NT2/D1 (cell line): ENCODE measurements at regions not wholly inside any gene's neighbourhood (a gene's known extent, or its start where the extent isn't known, plus 50 kb on each side); places are given as distances from the start of the nearest gene placed in this dataset.

Experiments used
- DNase-seq: peaks from one replicate; pipeline ENCODE4 v3.0.0-alpha.2; 2011; ENCODE audit warnings: low read depth, low spot score
- H3K27me3 ChIP-seq: 2 replicates; pipeline ENCODE4 v1.6.0; 2011; ENCODE audit warnings: mild to moderate bottlenecking; ENCODE audit not compliant: insufficient read length, insufficient read depth
- H3K36me3 ChIP-seq: 2 replicates; pipeline ENCODE4 v1.6.1; 2011; ENCODE audit warnings: mild to moderate bottlenecking, low read length, mixed read lengths; ENCODE audit not compliant: insufficient read depth, insufficient read length
- H3K4me1 ChIP-seq: 2 replicates; pipeline ENCODE4 v1.5.1; 2011; ENCODE audit not compliant: insufficient read depth, insufficient read length
- H3K4me3 ChIP-seq: 2 replicates; pipeline ENCODE4 v1.5.1; 2011; ENCODE audit warnings: low read depth; ENCODE audit not compliant: insufficient read length
- H3K9ac ChIP-seq: 2 replicates; pipeline ENCODE4 v1.6.0; 2011; ENCODE audit warnings: low read depth; ENCODE audit not compliant: insufficient read length
- H3K9me3 ChIP-seq: 2 replicates; pipeline ENCODE4 v1.5.1; 2011; ENCODE audit warnings: mild to moderate bottlenecking, low read length; ENCODE audit not compliant: insufficient read depth
- SUZ12 ChIP-seq: IDR thresholded peaks from 2 replicates; pipeline ENCODE4 v1.6.1; 2011; ENCODE audit not compliant: insufficient read length, insufficient read depth; ENCODE audit errors: extremely low read depth
- YY1 ChIP-seq: IDR thresholded peaks from 2 replicates; pipeline ENCODE4 v1.6.1; 2011; ENCODE audit not compliant: insufficient read length, insufficient read depth
- ZNF274 ChIP-seq: IDR thresholded peaks from 2 replicates; pipeline ENCODE4 v1.6.1; 2011; ENCODE audit warnings: mild to moderate bottlenecking, low read depth, low read length

- no peaks in the 10 kb centered on the region for H3K4me1 ChIP-seq
- no peak for DNase-seq
- H3K36me3 ChIP-seq = peaks cover 4% of the 10 kb centered on the region
- no peak overlapping the region for H3K9ac ChIP-seq
- no peaks in the 10 kb centered on the region for H3K9me3 ChIP-seq
- H3K27me3 ChIP-seq = no peaks in the 10 kb centered on the region
- TF ChIP-seq SUZ12 = no peak
- TF ChIP-seq ZNF274 = no peak
- no peak for TF ChIP-seq YY1
- no peak overlapping the region for H3K4me3 ChIP-seq
These were observed 189.8 kb downstream of the ELAVL2 start for GRCh38 chr9:23636199-23636598.

GRCh38 chr9:23638011-23638410 is 188.0 kb downstream of the ELAVL2 start:
- peaks cover 4% of the 10 kb centered on the region for H3K36me3 ChIP-seq
- H3K4me1 ChIP-seq = no peaks in the 10 kb centered on the region
- no peak for DNase-seq
- H3K9me3 ChIP-seq = no peaks in the 10 kb centered on the region
- H3K4me3 ChIP-seq = no peak overlapping the region
- TF ChIP-seq SUZ12 = no peak
- TF ChIP-seq YY1 = no peak
- TF ChIP-seq ZNF274 = no peak
- H3K9ac ChIP-seq = no peak overlapping the region
- no peaks in the 10 kb centered on the region for H3K27me3 ChIP-seq

GRCh38 chr9:23638837-23639426 is 187.1 kb downstream of the ELAVL2 start:
- Histone ChIP-seq H3K4me3 (no peak overlapping the region), H3K4me1 (no peaks in the 10 kb centered on the region), H3K9ac (no peak overlapping the region), H3K27me3 (no peaks in the 10 kb centered on the region), H3K9me3 (no peaks in the 10 kb centered on the region), H3K36me3 (peaks cover 4% of the 10 kb centered on the region)
- no peak for DNase-seq
- no peak for TF ChIP-seq YY1
- no peak for TF ChIP-seq SUZ12
- no peak for TF ChIP-seq ZNF274
